HFFc6 (cell line): ENCODE measurements at regions not wholly inside any gene's neighbourhood (a gene's known extent, or its start where the extent isn't known, plus 50 kb on each side); places are given as distances from the start of the nearest gene placed in this dataset.

ENCODE experiments used
- DNase-seq: peaks from one replicate; pipeline ENCODE4 v3.0.0-alpha.2; 2018
- H3K27ac Mint-ChIP-seq: 2 replicates; pipeline ENCODE4 v1.8.0; 2020; ENCODE audit warnings: mild to moderate bottlenecking, mixed read lengths
- H3K27me3 Mint-ChIP-seq: 2 replicates; pipeline ENCODE4 v1.8.0; 2021; ENCODE audit warnings: mild to moderate bottlenecking, moderate library complexity, mixed read lengths; ENCODE audit not compliant: insufficient read depth
- H3K36me3 Mint-ChIP-seq: 2 replicates; pipeline ENCODE4 v1.8.0; 2021; ENCODE audit warnings: low read depth, mixed read lengths
- H3K4me1 Mint-ChIP-seq: 2 replicates; pipeline ENCODE4 v1.8.0; 2020; ENCODE audit warnings: low read depth, mixed read lengths
- H3K4me3 Mint-ChIP-seq: 2 replicates; pipeline ENCODE4 v1.8.0; 2020; ENCODE audit warnings: mild to moderate bottlenecking, moderate library complexity, mixed read lengths
- H3K9me3 Mint-ChIP-seq: 2 replicates; pipeline ENCODE4 v1.8.0; 2020; ENCODE audit warnings: mild to moderate bottlenecking, mixed read lengths
- TF ChIP-seq, protein P1 (sequence below): fragments of 200-600 bp; sonication (generic); IDR thresholded peaks from 2 replicates; pipeline ENCODE4 v1.5.0; 2021; ENCODE audit warnings: antibody characterized with exemption, mild to moderate bottlenecking

DNA sequence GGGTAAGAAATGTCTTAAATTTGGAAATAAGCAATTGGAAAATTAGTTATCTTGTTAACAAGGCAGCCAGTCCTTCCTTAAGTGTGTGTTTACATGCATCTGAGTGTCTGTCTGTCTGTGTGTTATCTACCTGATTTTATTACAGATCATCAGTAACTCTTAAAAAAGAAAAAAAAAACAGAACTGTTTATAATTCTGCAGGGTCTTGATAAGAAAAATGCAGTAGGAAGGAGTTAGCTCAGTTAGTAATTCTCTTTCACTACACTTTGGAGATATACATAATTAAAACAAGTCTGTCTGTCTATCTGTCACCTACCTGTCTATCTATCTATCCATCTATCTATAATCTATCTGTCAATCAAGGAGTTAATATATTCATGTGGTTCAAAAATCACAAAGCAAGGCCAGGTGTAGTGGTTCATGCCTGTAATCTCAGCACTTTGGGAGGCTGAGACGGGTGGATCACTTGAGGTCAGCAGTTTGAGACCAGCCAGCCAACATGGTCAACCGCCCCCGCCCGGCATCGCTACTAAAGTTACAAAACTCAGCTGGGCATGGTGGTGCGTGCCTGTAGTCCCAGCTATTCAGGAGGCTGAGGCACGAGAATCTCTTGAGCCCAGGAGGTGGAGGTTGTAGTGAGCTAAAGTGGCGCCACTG is 135.5 kb upstream of the SGO1 start:
- TF ChIP-seq, protein P1, sequence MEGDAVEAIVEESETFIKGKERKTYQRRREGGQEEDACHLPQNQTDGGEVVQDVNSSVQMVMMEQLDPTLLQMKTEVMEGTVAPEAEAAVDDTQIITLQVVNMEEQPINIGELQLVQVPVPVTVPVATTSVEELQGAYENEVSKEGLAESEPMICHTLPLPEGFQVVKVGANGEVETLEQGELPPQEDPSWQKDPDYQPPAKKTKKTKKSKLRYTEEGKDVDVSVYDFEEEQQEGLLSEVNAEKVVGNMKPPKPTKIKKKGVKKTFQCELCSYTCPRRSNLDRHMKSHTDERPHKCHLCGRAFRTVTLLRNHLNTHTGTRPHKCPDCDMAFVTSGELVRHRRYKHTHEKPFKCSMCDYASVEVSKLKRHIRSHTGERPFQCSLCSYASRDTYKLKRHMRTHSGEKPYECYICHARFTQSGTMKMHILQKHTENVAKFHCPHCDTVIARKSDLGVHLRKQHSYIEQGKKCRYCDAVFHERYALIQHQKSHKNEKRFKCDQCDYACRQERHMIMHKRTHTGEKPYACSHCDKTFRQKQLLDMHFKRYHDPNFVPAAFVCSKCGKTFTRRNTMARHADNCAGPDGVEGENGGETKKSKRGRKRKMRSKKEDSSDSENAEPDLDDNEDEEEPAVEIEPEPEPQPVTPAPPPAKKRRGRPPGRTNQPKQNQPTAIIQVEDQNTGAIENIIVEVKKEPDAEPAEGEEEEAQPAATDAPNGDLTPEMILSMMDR: no peak
- H3K4me3 Mint-ChIP-seq: no peak overlapping the region
- H3K27ac Mint-ChIP-seq: no peak overlapping the region
- no peaks in the 10 kb centered on the region for H3K36me3 Mint-ChIP-seq
- no peaks in the 10 kb centered on the region for H3K27me3 Mint-ChIP-seq
- H3K9me3 Mint-ChIP-seq: peaks cover 4% of the 10 kb centered on the region; the same call in 1 of the 2 replicates
- H3K4me1 Mint-ChIP-seq: no peaks in the 10 kb centered on the region; the same call in 1 of the 2 replicates
- no peak for DNase-seq

DNA sequence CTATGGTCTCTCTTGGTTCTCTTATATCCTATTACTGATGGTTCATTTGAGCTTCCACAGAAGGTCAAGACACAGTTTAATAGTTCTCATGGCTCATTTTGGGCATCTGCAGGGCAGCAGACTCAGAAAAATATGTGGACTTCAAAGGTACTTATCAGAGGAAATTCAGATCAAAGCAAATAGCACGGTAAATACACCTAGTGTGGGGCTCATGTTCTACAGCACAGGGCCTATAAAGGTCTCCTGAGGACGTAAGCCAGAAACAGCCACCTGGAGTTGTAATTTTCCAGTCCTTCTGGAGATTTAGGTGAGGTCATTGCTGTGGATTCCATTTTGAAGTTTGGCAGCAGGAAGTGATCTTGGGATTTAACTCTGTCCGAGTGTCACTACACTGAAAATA is 134.5 kb upstream of the SGO1 start:
- H3K27me3 Mint-ChIP-seq: no peaks in the 10 kb centered on the region
- H3K36me3 Mint-ChIP-seq: no peaks in the 10 kb centered on the region
- TF ChIP-seq, protein P1: no peak
- no peak overlapping the region for H3K4me3 Mint-ChIP-seq
- no peaks in the 10 kb centered on the region; the same call in 1 of the 2 replicates for H3K4me1 Mint-ChIP-seq
- no peak overlapping the region for H3K27ac Mint-ChIP-seq
- H3K9me3 Mint-ChIP-seq: peaks cover 4% of the 10 kb centered on the region; the same call in 1 of the 2 replicates
- no peak for DNase-seq

DNA sequence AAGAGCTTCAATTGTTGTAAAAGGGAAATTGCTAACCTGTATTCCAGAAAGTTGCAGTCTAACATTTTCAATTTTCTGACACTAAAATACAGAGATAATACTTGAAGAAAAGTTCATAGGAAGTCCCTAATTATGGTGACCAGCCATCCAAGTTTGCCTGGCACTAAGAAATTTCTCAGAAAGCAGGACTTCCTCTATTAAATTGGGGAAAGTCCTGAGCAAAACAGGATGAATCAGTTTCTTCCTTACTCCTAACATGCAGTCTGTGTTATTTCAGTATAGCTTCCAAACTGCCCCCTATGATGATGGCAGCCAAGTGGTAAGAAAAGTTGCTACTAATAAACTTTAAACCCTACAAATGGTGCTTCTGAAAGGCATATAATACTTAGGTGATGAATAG is 133.5 kb upstream of the SGO1 start:
- H3K4me3 Mint-ChIP-seq: no peak overlapping the region
- H3K27me3 Mint-ChIP-seq: no peaks in the 10 kb centered on the region
- no peak overlapping the region for H3K27ac Mint-ChIP-seq
- DNase-seq: no peak
- no peaks in the 10 kb centered on the region for H3K4me1 Mint-ChIP-seq
- TF ChIP-seq, protein P1: no peak
- no peaks in the 10 kb centered on the region for H3K36me3 Mint-ChIP-seq
- H3K9me3 Mint-ChIP-seq: peaks cover 4% of the 10 kb centered on the region; the same call in 1 of the 2 replicates

DNA sequence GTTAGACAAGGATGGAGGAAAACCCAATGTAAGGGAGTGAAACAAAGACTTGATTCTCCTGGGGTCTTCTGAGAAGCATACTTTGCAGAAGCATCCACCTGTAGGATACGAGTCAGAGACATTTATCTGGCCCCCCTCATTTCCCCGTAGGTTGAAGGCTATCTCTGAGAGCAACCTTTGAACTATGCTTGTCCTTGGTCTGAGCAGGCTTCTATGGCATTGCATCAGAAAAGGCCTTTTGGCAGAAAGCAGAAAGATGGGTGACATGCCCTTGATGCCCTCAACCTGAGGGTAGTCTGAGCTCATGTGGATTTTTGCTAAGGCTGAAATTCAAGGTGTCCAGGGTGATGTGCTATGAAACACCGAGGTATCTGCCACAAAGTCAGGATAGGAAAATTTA is 131.6 kb upstream of the SGO1 start:
- H3K27me3 Mint-ChIP-seq: no peaks in the 10 kb centered on the region
- H3K36me3 Mint-ChIP-seq: no peaks in the 10 kb centered on the region
- H3K9me3 Mint-ChIP-seq: peaks cover 4% of the 10 kb centered on the region; the same call in 1 of the 2 replicates

DNA sequence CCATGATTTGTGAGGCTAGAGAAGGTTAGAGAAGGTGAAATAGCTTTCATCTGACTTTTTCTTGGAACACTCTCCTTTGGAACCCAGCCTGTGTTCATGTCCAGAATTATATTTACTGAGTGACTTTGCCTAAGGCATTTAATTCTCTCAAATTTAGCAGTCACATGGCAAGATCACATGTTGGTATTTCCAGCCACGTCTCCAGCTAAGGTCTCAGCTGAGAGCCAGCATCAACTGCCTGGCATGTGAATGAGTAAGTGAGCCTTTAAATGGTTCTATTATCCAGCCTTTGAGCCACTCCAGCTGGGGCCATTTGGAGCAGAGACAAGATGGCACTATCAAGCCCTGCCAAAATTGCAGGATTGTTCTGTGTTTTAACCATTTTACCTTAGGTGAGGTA is 130.2 kb upstream of the SGO1 start:
- Mint-ChIP-seq H3K27ac (no peak overlapping the region), H3K36me3 (0 out of 2 replicates have a peak, but pooled peaks cover 3% of the 10 kb centered on the region), H3K4me3 (no peak overlapping the region), H3K27me3 (no peaks in the 10 kb centered on the region), H3K9me3 (peaks cover 4% of the 10 kb centered on the region; the same call in 1 of the 2 replicates), H3K4me1 (no peaks in the 10 kb centered on the region; the same call in 1 of the 2 replicates)
- DNase-seq: peak; percentile 0
- TF ChIP-seq, protein P1: no peak

More for the DNA sequence above, 131.6 kb upstream of the SGO1 start:
- TF ChIP-seq, protein P1: no peak
- no peak for DNase-seq
- no peak overlapping the region for H3K27ac Mint-ChIP-seq
- no peak overlapping the region for H3K4me3 Mint-ChIP-seq
- H3K4me1 Mint-ChIP-seq: no peaks in the 10 kb centered on the region
